GM12892 (cell line): ENCODE measurements at regions not wholly inside any gene's neighbourhood (a gene's known extent, or its start where the extent isn't known, plus 50 kb on each side); places are given as distances from the start of the nearest gene placed in this dataset.

Source experiments
- POLR2A ChIP-seq: IDR thresholded peaks from 2 replicates; pipeline ENCODE4 v1.6.1; 2011; ENCODE audit warnings: low read depth, low read length, control low read depth
- POLR2AphosphoS5 ChIP-seq: IDR thresholded peaks from 2 replicates; pipeline ENCODE4 v1.6.1; 2011; ENCODE audit warnings: low read depth, low read length, control low read depth
- TAF1 ChIP-seq: IDR thresholded peaks from 2 replicates; pipeline ENCODE4 v1.6.1; 2011; ENCODE audit warnings: low read depth, mild to moderate bottlenecking, control low read depth, low read length, borderline replicate concordance

DNA sequence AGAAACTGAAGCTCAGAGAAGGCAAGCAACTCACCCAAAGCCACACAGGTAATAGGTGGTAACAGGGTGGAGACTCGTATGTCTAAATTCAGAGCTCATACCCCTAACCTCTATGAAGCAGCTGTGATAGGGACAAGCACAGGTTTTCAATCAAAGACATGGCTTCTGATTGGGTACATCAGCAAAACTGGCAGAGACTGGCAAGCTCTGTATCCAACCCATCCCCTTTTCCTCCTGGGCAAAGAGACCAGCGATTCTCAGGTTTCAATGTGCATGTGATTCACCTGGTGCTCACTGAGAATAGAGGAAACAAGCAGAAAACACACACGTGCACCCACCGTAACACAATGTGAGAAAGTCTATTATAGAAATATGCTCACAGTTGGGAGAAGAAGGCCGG lies 153.0 kb downstream of the SMIM20 start:
- TF ChIP-seq POLR2A = no peak
- no peak for TF ChIP-seq TAF1
- TF ChIP-seq POLR2AphosphoS5 = no peak
